PC-3 (cell line): ENCODE measurements at regions not wholly inside any gene's neighbourhood (a gene's known extent, or its start where the extent isn't known, plus 50 kb on each side); places are given as distances from the start of the nearest gene placed in this dataset.

Experiments used
- ATAC-seq: fragments of 200-7000 bp; cut with Tn5 transposase; 2 replicates; pipeline ENCODE4 v1.9.1; 2020; ENCODE audit warnings: mild to moderate bottlenecking, moderate library complexity
- BruUV-seq: library from RNA; stranded (reverse); fragments of 400-500 nt; replicated peaks from 2 replicates; lab custom pipeline; 2021; lab: Mats Ljungman, UMichigan
- CTCF ChIA-PET: fragments of 300-600 bp; sonication (Branson Sonifier 250); formaldehyde crosslinking; loops from one replicate; lab custom pipeline; 2022; ENCODE audit warnings: antibody characterized with exemption; lab: Charles Lee
- POLR2A ChIA-PET: fragments of 300-600 bp; sonication (Branson Sonifier 250); formaldehyde crosslinking; loops from one replicate; lab custom pipeline; 2022; ENCODE audit warnings: antibody characterized with exemption; ENCODE audit not compliant: unreplicated experiment; lab: Charles Lee
- DNase-seq: peaks from one replicate; pipeline ENCODE4 v3.0.0-alpha.2; 2015
- H2AFZ ChIP-seq: fragments of 300-600 bp; sonication (generic); 2 replicates; pipeline ENCODE4 v1.6.0; 2016; ENCODE audit warnings: antibody characterized with exemption, low read length
- H3F3A ChIP-seq: fragments of 300-600 bp; sonication (generic); one replicate; pipeline ENCODE4 v1.6.0; 2017; ENCODE audit warnings: antibody characterized with exemption, low read length, control low read depth, mild to moderate bottlenecking; ENCODE audit not compliant: unreplicated experiment
- H3K27ac ChIP-seq: fragments of 300-600 bp; sonication (generic); 2 replicates; pipeline ENCODE4 v1.5.1; 2016; ENCODE audit warnings: mild to moderate bottlenecking, low read length
- H3K27me3 ChIP-seq: fragments of 300-600 bp; sonication (generic); 2 replicates; pipeline ENCODE4 v1.6.1; 2016; ENCODE audit warnings: low read length, mixed read lengths
- H3K36me3 ChIP-seq: fragments of 300-600 bp; sonication (generic); 2 replicates; pipeline ENCODE4 v1.6.1; 2016; ENCODE audit warnings: low read depth, mixed run types, low read length, mixed read lengths
- H3K4me1 ChIP-seq: fragments of 300-600 bp; sonication (generic); 2 replicates; pipeline ENCODE4 v1.5.1; 2016; ENCODE audit warnings: low read length; ENCODE audit not compliant: insufficient read depth
- H3K4me2 ChIP-seq: fragments of 300-600 bp; sonication (generic); 2 replicates; pipeline ENCODE4 v1.6.0; 2016; ENCODE audit warnings: low read length
- H3K4me3 ChIP-seq: fragments of 300-600 bp; sonication (generic); 2 replicates; pipeline ENCODE4 v1.5.1; 2016; ENCODE audit warnings: mild to moderate bottlenecking, low read length, mixed read lengths
- H3K79me2 ChIP-seq: fragments of 300-600 bp; sonication (generic); 2 replicates; pipeline ENCODE4 v1.6.1; 2017; ENCODE audit warnings: low read length, mixed read lengths
- H3K9ac ChIP-seq: fragments of 300-600 bp; sonication (generic); 2 replicates; pipeline ENCODE4 v1.6.0; 2016; ENCODE audit warnings: mild to moderate bottlenecking, low read length
- H3K9me2 ChIP-seq: fragments of 300-600 bp; sonication (generic); replicated peaks from 2 replicates; pipeline ENCODE4 v1.6.1; 2016; ENCODE audit warnings: mixed run types, low read length, mixed read lengths
- H3K9me3 ChIP-seq: fragments of 300-600 bp; sonication (generic); 2 replicates; pipeline ENCODE4 v1.6.1; 2016; ENCODE audit warnings: low read length, mixed read lengths
- H4K20me1 ChIP-seq: fragments of 300-600 bp; sonication (generic); 2 replicates; pipeline ENCODE4 v1.6.1; 2016; ENCODE audit warnings: low read length, mixed read lengths
- EZH2 ChIP-seq: fragments of 300-600 bp; sonication (generic); IDR thresholded peaks from one replicate; pipeline ENCODE4 v1.6.1; 2017; ENCODE audit warnings: antibody characterized with exemption, mild to moderate bottlenecking, low read length; ENCODE audit not compliant: unreplicated experiment
- EZH2phosphoT487 ChIP-seq: fragments of 300-600 bp; sonication (generic); IDR thresholded peaks from 2 replicates; pipeline ENCODE4 v1.6.1; 2018; ENCODE audit warnings: mild to moderate bottlenecking, antibody characterized with exemption, low read length, borderline replicate concordance
- intact Hi-C: fragments of 100-400 bp; cut with micrococcal nuclease; formaldehyde crosslinking; loops from 2 replicates; pipeline ENCODE4 v1.9.0; 2023
- TF ChIP-seq, protein P1 (sequence below): fragments of 300-600 bp; sonication (generic); conservative IDR thresholded peaks from 2 replicates; pipeline ENCODE4 v1.5.1; 2017; ENCODE audit warnings: antibody characterized with exemption, low read depth, mild to moderate bottlenecking, low read length

DNA sequence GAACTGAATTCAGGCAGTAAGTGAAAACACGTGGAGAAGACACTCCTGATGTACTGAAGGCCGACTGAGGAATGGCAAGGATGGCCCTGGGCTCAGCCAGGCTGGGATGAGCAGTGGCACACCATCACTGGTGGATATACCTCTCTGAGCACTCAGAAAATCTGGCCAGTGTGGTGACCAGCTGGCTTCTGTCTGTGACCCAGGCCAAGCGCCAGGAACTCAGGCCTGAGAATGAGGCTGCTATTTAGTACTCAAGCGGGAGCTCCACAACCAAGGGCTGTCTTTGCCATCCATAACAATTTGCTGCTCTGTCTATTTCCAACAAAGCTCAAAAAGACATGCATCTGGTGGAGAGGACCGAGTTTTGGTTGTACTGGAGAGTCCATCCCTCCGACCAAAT is 586.3 kb downstream of the BCL11B start:
- Histone ChIP-seq H3K4me1 (no peaks in the 10 kb centered on the region), H3F3A (no peaks in the 10 kb centered on the region), H3K27ac (no peak overlapping the region), H3K9me3 (0 out of 2 replicates have a peak, but pooled peaks cover 6% of the 10 kb centered on the region), H3K36me3 (no peaks in the 10 kb centered on the region), H4K20me1 (no peaks in the 10 kb centered on the region), H3K4me3 (no peak overlapping the region), H3K4me2 (no peak overlapping the region), H3K79me2 (no peaks in the 10 kb centered on the region), H3K9me2 (no peaks in the 10 kb centered on the region), H3K27me3 (no peaks in the 10 kb centered on the region; the same call in 1 of the 2 replicates), H2AFZ (no peak overlapping the region), H3K9ac (no peak overlapping the region)
- no peak for ATAC-seq
- BruUV-seq, result no TSS peak
- DNase-seq, result no peak
- ChIA-PET CTCF (no interaction called here), POLR2A (no interaction called here)
- TF ChIP-seq, protein P1, sequence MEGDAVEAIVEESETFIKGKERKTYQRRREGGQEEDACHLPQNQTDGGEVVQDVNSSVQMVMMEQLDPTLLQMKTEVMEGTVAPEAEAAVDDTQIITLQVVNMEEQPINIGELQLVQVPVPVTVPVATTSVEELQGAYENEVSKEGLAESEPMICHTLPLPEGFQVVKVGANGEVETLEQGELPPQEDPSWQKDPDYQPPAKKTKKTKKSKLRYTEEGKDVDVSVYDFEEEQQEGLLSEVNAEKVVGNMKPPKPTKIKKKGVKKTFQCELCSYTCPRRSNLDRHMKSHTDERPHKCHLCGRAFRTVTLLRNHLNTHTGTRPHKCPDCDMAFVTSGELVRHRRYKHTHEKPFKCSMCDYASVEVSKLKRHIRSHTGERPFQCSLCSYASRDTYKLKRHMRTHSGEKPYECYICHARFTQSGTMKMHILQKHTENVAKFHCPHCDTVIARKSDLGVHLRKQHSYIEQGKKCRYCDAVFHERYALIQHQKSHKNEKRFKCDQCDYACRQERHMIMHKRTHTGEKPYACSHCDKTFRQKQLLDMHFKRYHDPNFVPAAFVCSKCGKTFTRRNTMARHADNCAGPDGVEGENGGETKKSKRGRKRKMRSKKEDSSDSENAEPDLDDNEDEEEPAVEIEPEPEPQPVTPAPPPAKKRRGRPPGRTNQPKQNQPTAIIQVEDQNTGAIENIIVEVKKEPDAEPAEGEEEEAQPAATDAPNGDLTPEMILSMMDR, result no peak
- no peak for TF ChIP-seq EZH2
- no peak for TF ChIP-seq EZH2phosphoT487
- intact Hi-C loops, result no loop called here

DNA sequence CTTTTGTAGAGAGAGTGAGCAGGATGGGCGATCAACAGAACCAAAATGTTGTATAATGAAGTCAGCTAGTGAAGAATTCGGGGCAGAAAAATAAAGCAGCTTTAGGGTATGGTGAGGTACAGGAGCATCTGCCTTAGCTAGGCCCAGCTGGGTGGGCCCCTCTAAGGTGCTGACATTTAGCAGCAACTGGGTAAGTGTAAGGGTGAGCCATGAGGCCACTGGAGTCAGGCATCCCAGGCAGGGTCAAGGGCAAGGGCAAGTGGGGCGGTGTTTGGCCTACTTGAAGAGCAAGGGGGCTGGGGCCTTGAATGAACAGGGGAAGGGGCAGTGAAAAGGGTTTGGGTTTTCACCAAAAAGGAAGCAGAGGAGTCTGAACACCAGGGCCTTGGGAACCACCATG is 583.6 kb downstream of the BCL11B start:
- H3K4me1 ChIP-seq, result no peaks in the 10 kb centered on the region
- no peak overlapping the region for H3K4me2 ChIP-seq
- no peaks in the 10 kb centered on the region for H4K20me1 ChIP-seq
- ATAC-seq (no peak), DNase-seq (no peak)
- H2AFZ ChIP-seq, result no peak overlapping the region
- TF ChIP-seq EZH2 (no peak), EZH2phosphoT487 (no peak)
- TF ChIP-seq, protein P1, result no peak
- H3K79me2 ChIP-seq, result no peaks in the 10 kb centered on the region
- ChIA-PET CTCF (no interaction called here), POLR2A (no interaction called here)
- H3K27me3 ChIP-seq, result no peaks in the 10 kb centered on the region; the same call in 1 of the 2 replicates
- H3K27ac ChIP-seq, result no peak overlapping the region
- H3K9ac ChIP-seq, result no peak overlapping the region
- H3F3A ChIP-seq, result no peaks in the 10 kb centered on the region
- no peaks in the 10 kb centered on the region for H3K36me3 ChIP-seq
- no peak overlapping the region for H3K4me3 ChIP-seq
- H3K9me3 ChIP-seq, result no peaks in the 10 kb centered on the region
- H3K9me2 ChIP-seq, result no peaks in the 10 kb centered on the region
- no TSS peak for BruUV-seq
- intact Hi-C loops, result no loop called here

DNA sequence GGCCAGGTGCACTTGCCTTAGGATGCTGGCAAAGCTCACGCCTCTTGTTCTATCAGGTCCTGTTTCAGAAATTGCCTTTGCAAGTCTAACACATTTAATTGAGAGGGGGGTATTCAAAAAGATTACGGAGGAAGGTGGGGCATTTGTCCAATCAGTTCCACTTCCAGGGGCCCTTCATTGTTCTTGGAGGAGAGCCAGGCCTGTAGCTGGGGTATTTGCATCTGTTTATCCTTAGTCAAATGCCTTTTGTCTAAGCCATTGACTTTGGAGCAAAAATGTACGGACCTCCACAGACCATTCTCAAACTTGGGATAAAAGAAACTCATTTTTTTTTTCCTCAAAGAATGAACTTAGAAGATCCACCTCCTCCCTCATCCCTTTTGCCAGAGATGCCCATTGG is 582.0 kb downstream of the BCL11B start:
- no peak overlapping the region for H3K9ac ChIP-seq
- H3K36me3 ChIP-seq, result no peaks in the 10 kb centered on the region
- no peak overlapping the region for H3K4me2 ChIP-seq
- no peaks in the 10 kb centered on the region for H3K27me3 ChIP-seq
- POLR2A ChIA-PET, result no interaction called here
- no peaks in the 10 kb centered on the region for H4K20me1 ChIP-seq
- H3K79me2 ChIP-seq, result no peaks in the 10 kb centered on the region
- TF ChIP-seq, protein P1, result no peak
- TF ChIP-seq EZH2 (no peak), EZH2phosphoT487 (no peak)
- no peak for DNase-seq
- no peak overlapping the region for H2AFZ ChIP-seq
- CTCF ChIA-PET, result no interaction called here
- H3K4me1 ChIP-seq, result no peaks in the 10 kb centered on the region
- no peaks in the 10 kb centered on the region for H3K9me3 ChIP-seq
- no peak overlapping the region for H3K4me3 ChIP-seq
- no TSS peak for BruUV-seq
- intact Hi-C loops, result no loop called here
- no peak overlapping the region for H3K27ac ChIP-seq
- H3F3A ChIP-seq, result no peaks in the 10 kb centered on the region
- no peaks in the 10 kb centered on the region for H3K9me2 ChIP-seq
- ATAC-seq, result no peak
